22Rv1 (cell line): ENCODE measurements at regions not wholly inside any gene's neighbourhood (a gene's known extent, or its start where the extent isn't known, plus 50 kb on each side); places are given as distances from the start of the nearest gene placed in this dataset.

Source experiments
- CTCF ChIP-seq: fragments of 450-650 bp; IDR thresholded peaks from 2 replicates; pipeline ENCODE4 v1.5.1; 2017; ENCODE audit warnings: mild to moderate bottlenecking
- ZFX ChIP-seq: fragments of 450-650 bp; IDR thresholded peaks from 2 replicates; pipeline ENCODE4 v1.6.1; 2017; ENCODE audit warnings: antibody characterized with exemption, borderline replicate concordance

DNA sequence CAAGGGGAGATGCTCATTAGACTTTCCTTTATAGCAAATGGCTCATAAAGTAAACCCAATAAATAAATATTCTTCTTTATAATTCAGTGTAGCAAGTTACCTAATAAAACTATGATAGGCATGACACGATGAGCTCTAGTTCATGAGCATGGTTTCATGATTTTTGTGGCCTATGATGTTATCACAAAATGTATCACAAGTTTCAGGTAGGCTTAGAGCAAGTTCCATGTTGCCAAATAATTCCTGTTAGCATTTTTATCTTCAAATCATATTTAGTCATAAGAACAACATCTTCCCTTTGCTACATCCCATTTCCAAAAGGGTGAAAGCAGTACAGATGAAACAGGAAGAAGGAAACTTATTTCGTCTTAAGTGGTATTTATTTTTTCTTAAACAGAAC lies 200.2 kb downstream of the ENC1 start:
- TF ChIP-seq CTCF (no peak), ZFX (no peak)
